GM12878 (cell line): ENCODE measurements at regions not wholly inside any gene's neighbourhood (a gene's known extent, or its start where the extent isn't known, plus 50 kb on each side); places are given as distances from the start of the nearest gene placed in this dataset.

ENCODE experiments used
- ATAC-seq: fragments of 200-7000 bp; cut with Tn5 transposase; 3 replicates; pipeline ENCODE4 v1.9.1; 2020; ENCODE audit warnings: mild to moderate bottlenecking, moderate library complexity
- BruUV-seq: library from RNA; stranded (reverse); fragments of 400-500 nt; replicated peaks from 2 replicates; lab custom pipeline; 2021; lab: Mats Ljungman, UMichigan
- CTCF ChIA-PET: fragments of 300-600 bp; sonication (Branson Sonifier 250); formaldehyde crosslinking; extraction: SDS; loops from one replicate; lab custom pipeline; 2021; ENCODE audit warnings: inconsistent platforms; lab: Yijun Ruan, JAX
- POLR2A ChIA-PET: fragments of 350-600 bp; formaldehyde crosslinking; extraction: SDS; loops from one replicate; lab custom pipeline; 2021; ENCODE audit warnings: inconsistent platforms; lab: Charles Lee
- RAD21 ChIA-PET: fragments of 300-600 bp; sonication (Branson Sonifier 250); formaldehyde crosslinking; loops from one replicate; lab custom pipeline; 2023; ENCODE audit warnings: antibody characterized with exemption; ENCODE audit not compliant: unreplicated experiment; lab: Charles Lee
- SMC1A ChIA-PET: fragments of 300-600 bp; sonication (Branson Sonifier 250); formaldehyde crosslinking; loops from one replicate; lab custom pipeline; 2023; ENCODE audit not compliant: unreplicated experiment, uncharacterized antibody; lab: Charles Lee
- DNase-seq: peaks from one replicate; pipeline ENCODE4 v3.0.0-alpha.2; 2011; ENCODE audit warnings: low read depth, low spot score
- FAIRE-seq: peaks from 3 replicates; lab custom pipeline; 2011; peaks lifted over from hg19 to GRCh38; lab: Jason Lieb, UNC
- H2AFZ ChIP-seq: 2 replicates; pipeline ENCODE4 v1.6.0; 2011; ENCODE audit warnings: low read depth, low read length, control low read depth; ENCODE audit not compliant: control insufficient read depth
- H3K27ac ChIP-seq: 2 replicates; pipeline ENCODE4 v1.5.1; 2011; ENCODE audit warnings: control low read depth; ENCODE audit not compliant: control insufficient read depth, insufficient read depth
- H3K27me3 ChIP-seq, 2 experiments: replicated peaks in 1 of 2; 2 replicates each; pipeline versions ENCODE4 v1.6.0 to v1.6.1; 2011; ENCODE audit warnings: low read length in 1 of 2; ENCODE audit not compliant: control insufficient read depth in 2 of 2, insufficient read depth in 2 of 2
- H3K36me3 ChIP-seq, 2 experiments: 2 replicates each; pipeline ENCODE4 v1.5.1; 2011; ENCODE audit warnings: low read length in 1 of 2; ENCODE audit not compliant: control insufficient read depth in 2 of 2, insufficient read depth in 2 of 2
- H3K4me1 ChIP-seq: 2 replicates; pipeline ENCODE4 v1.6.1; 2011; ENCODE audit warnings: mild to moderate bottlenecking, low read length, moderate library complexity, mixed read lengths; ENCODE audit not compliant: control insufficient read depth, insufficient read depth
- H3K4me2 ChIP-seq: 2 replicates; pipeline ENCODE4 v1.6.0; 2011; ENCODE audit warnings: control low read depth; ENCODE audit not compliant: control insufficient read depth, insufficient read depth
- H3K4me3 ChIP-seq: fragments of 200-600 bp; sonication (generic); 2 replicates; pipeline ENCODE4 v1.5.1; 2016
- H3K79me2 ChIP-seq: 2 replicates; pipeline ENCODE4 v1.6.0; 2011; ENCODE audit warnings: low read length; ENCODE audit not compliant: control insufficient read depth, insufficient read depth
- H3K9ac ChIP-seq: 2 replicates; pipeline ENCODE4 v1.8.0; 2011; ENCODE audit warnings: low read length, control low read depth, mixed read lengths; ENCODE audit not compliant: control insufficient read depth, insufficient read depth
- H3K9me3 ChIP-seq: replicated peaks from 3 replicates; pipeline ENCODE4 v1.5.1; 2011; ENCODE audit warnings: mild to moderate bottlenecking, low read length; ENCODE audit not compliant: control insufficient read depth, insufficient read depth
- H4K20me1 ChIP-seq: 2 replicates; pipeline ENCODE4 v1.6.0; 2011; ENCODE audit not compliant: control insufficient read depth, insufficient read depth
- ASH2L ChIP-seq: fragments of 300-600, 200-600 bp; sonication (generic); IDR thresholded peaks from 2 replicates; pipeline ENCODE4 v1.6.1; 2017; ENCODE audit warnings: low read depth, mild to moderate bottlenecking, borderline replicate concordance
- CBFB ChIP-seq: IDR thresholded peaks from 2 replicates; pipeline ENCODE4 v1.6.1; 2016; ENCODE audit warnings: antibody characterized with exemption, low read depth
- CHD2 ChIP-seq: IDR thresholded peaks from 2 replicates; pipeline ENCODE4 v1.6.1; 2011; ENCODE audit warnings: low read depth, low read length, improper control_type of control experiment, borderline replicate concordance
- FOXM1 ChIP-seq: IDR thresholded peaks from 2 replicates; pipeline ENCODE4 v1.6.1; 2012; ENCODE audit warnings: low read depth, mild to moderate bottlenecking, inconsistent platforms, low read length, moderate library complexity
- MEF2B ChIP-seq: fragments of 450-650 bp; IDR thresholded peaks from 2 replicates; pipeline ENCODE4 v1.6.1; 2018; ENCODE audit warnings: mild to moderate bottlenecking, moderate library complexity; ENCODE audit not compliant: partially characterized antibody, poor library complexity, severe bottlenecking
- MYC ChIP-seq: IDR thresholded peaks from 2 replicates; pipeline ENCODE4 v1.6.1; 2011; ENCODE audit warnings: mild to moderate bottlenecking, low read length, moderate library complexity, inconsistent platforms; ENCODE audit not compliant: insufficient read depth, insufficient replicate concordance, insufficient read length, severe bottlenecking
- NR2C1 ChIP-seq: fragments of 450-650 bp; IDR thresholded peaks from 2 replicates; pipeline ENCODE4 v1.6.1; 2017; ENCODE audit warnings: antibody characterized with exemption, mild to moderate bottlenecking, moderate library complexity
- PKNOX1 ChIP-seq: fragments of 450-650 bp; IDR thresholded peaks from 2 replicates; pipeline ENCODE4 v1.6.1; 2016; ENCODE audit warnings: mild to moderate bottlenecking
- SMAD1 ChIP-seq: fragments of 450-650 bp; IDR thresholded peaks from 2 replicates; pipeline ENCODE4 v1.6.1; 2018; ENCODE audit warnings: mild to moderate bottlenecking, low read depth; ENCODE audit not compliant: partially characterized antibody
- SPI1 ChIP-seq: IDR thresholded peaks from 2 replicates; pipeline ENCODE4 v1.6.1; 2011; ENCODE audit warnings: low read depth, mild to moderate bottlenecking, low read length, moderate library complexity, borderline replicate concordance; ENCODE audit not compliant: insufficient read depth
- TCF3 ChIP-seq: IDR thresholded peaks from 2 replicates; pipeline ENCODE4 v1.6.1; 2012; ENCODE audit warnings: low read depth, mild to moderate bottlenecking, low read length, borderline replicate concordance; ENCODE audit not compliant: insufficient read depth
- WGBS: methylation state at CpG from one replicate; pipeline ENCODE4 v1.1.6; 2016; ENCODE audit warnings: low lambda C conversion rate; ENCODE audit not compliant: insufficient replicate concordance, insufficient coverage; ENCODE audit errors: missing lambda C conversion rate; 5-methylcytosine and 5-hydroxymethylcytosine counted together
- in situ Hi-C: fragments of 300-500 bp; cut with MboI; formaldehyde crosslinking; loops from 9 replicates; pipeline ENCODE4 v1.14.3; 2018; ENCODE audit warnings: mixed read lengths
- intact Hi-C: fragments of 100-400 bp; cut with micrococcal nuclease; formaldehyde crosslinking; loops from one replicate; pipeline ENCODE4 v1.14.2; 2022; ENCODE audit not compliant: unreplicated experiment

DNA sequence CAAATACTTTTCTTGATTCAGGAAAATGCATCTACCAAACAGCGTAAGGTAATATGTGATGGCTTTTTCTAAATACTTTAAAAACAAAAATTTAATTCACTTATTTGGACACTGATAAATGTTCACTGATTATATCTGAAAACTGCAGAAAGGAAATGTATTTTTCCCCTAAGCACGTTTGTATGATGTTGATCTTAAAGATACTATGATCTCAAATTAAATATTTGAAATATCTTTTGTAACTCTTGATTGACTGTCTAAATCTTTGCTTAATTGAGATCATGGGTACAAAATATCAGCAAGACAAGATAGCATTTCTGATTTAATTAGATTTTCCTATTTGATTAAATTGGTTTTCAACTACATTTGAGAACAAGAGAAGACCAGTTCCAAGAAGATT lies 281.0 kb upstream of the UGT8 start:
- Histone ChIP-seq H3K27me3 (no peaks in the 10 kb centered on the region), H3K27ac (no peak overlapping the region), H3K4me2 (no peak overlapping the region), H4K20me1 (no peaks in the 10 kb centered on the region), H3K9me3 (no peaks in the 10 kb centered on the region), H3K4me3 (no peak overlapping the region), H3K36me3 (no peaks in the 10 kb centered on the region), H3K4me1 (no peaks in the 10 kb centered on the region), H3K9ac (no peak overlapping the region), H2AFZ (no peak overlapping the region), H3K79me2 (no peaks in the 10 kb centered on the region)
- BruUV-seq, result no TSS peak
- DNase-seq (no peak), ATAC-seq (no peak), FAIRE-seq (no peak)
- ChIA-PET RAD21 (no interaction called here), POLR2A (no interaction called here), CTCF (no interaction called here), SMC1A (interaction anchor here (0.6 kb wide), 1 partner anchor 16 kb away, joined by 3 read pairs; no protein-coding TSS in a partner anchor)
- intact Hi-C loops (no loop called here), in situ Hi-C loops (no loop called here)
- WGBS, result 48% methylated on average over 2 of the region's 2 CpGs
- TF ChIP-seq CHD2, result no peak
- TF ChIP-seq SPI1, result no peak
- no peak for TF ChIP-seq SMAD1
- TF ChIP-seq ASH2L, result no peak
- TF ChIP-seq CBFB, result no peak
- no peak for TF ChIP-seq MEF2B
- no peak for TF ChIP-seq FOXM1
- no peak for TF ChIP-seq PKNOX1
- no peak for TF ChIP-seq MYC
- TF ChIP-seq NR2C1, result no peak
- TF ChIP-seq TCF3, result no peak
